Neural cell (in vitro differentiated cells): ENCODE measurements at regions not wholly inside any gene's neighbourhood (a gene's known extent, or its start where the extent isn't known, plus 50 kb on each side); places are given as distances from the start of the nearest gene placed in this dataset.

Source experiments
- CTCF ChIP-seq: fragments of 450-650 bp; IDR thresholded peaks from 2 replicates; pipeline ENCODE4 v1.5.1; 2014; ENCODE audit warnings: antibody characterized with exemption, mild to moderate bottlenecking, moderate library complexity; ENCODE audit not compliant: poor library complexity, severe bottlenecking
- EP300 ChIP-seq: fragments of 450-650 bp; conservative IDR thresholded peaks from 2 replicates; pipeline ENCODE4 v1.6.1; 2014; ENCODE audit warnings: antibody characterized with exemption, mild to moderate bottlenecking, moderate library complexity; ENCODE audit not compliant: poor library complexity, severe bottlenecking
- EZH2 ChIP-seq: fragments of 200-600, 300-800 bp; shearing (Covaris generic), sonication (generic); IDR thresholded peaks from 2 replicates; pipeline ENCODE4 v1.6.1; 2014; ENCODE audit warnings: antibody characterized with exemption, low read length, borderline replicate concordance, mild to moderate bottlenecking; ENCODE audit not compliant: insufficient read depth, poor library complexity, severe bottlenecking
- MXI1 ChIP-seq: fragments of 450-650 bp; conservative IDR thresholded peaks from 2 replicates; pipeline ENCODE4 v1.6.1; 2014; ENCODE audit warnings: antibody characterized with exemption, mild to moderate bottlenecking; ENCODE audit not compliant: poor library complexity, severe bottlenecking
- POLR2AphosphoS5 ChIP-seq: IDR thresholded peaks from 2 replicates; pipeline ENCODE4 v1.6.1; 2012
- RAD21 ChIP-seq: fragments of 450-650 bp; conservative IDR thresholded peaks from 2 replicates; pipeline ENCODE4 v1.6.1; 2014; ENCODE audit warnings: antibody characterized with exemption, mild to moderate bottlenecking, moderate library complexity
- REST ChIP-seq: IDR thresholded peaks from 2 replicates; pipeline ENCODE4 v1.6.1; 2012; ENCODE audit warnings: borderline replicate concordance
- SMC3 ChIP-seq: fragments of 450-650 bp; conservative IDR thresholded peaks from 2 replicates; pipeline ENCODE4 v1.6.1; 2014; ENCODE audit warnings: antibody characterized with exemption, mild to moderate bottlenecking, moderate library complexity; ENCODE audit not compliant: poor library complexity
- TAF1 ChIP-seq: IDR thresholded peaks from 2 replicates; pipeline ENCODE4 v1.6.1; 2012; ENCODE audit warnings: low read depth

- TF ChIP-seq EZH2 (no peak), CTCF (no peak), REST (no peak), EP300 (no peak), POLR2AphosphoS5 (no peak), MXI1 (no peak), RAD21 (no peak), SMC3 (no peak), TAF1 (no peak)
Observed at GRCh38 chr5:125151150-125151900, 404.9 kb upstream of the ZNF608 start.
